ENCODE measurements at regions not wholly inside any gene's neighbourhood (a gene's known extent, or its start where the extent isn't known, plus 50 kb on each side); places are given as distances from the start of the nearest gene placed in this dataset.

DNA sequence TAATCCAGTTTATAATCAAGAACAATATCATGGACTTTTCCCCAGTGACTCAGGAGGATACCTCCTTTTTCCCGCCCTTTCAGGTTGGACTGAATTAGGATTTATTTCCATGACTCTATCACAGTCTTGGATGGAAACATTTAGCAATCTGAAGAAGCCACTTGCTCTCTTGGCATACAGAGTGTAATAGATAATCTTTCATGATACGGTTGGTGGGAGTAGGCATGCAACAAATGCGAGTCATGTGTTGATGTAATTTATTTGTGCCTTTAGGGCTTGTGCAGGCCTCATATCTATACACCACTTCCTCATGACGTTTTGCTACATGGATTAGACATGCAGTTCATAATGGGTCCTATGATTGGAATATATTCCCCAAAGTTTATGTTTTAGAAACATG lies 54.2 kb upstream of the MCTP2 start:
- H3K4me3 ChIP-seq = no peak overlapping the region
- no peak for TF ChIP-seq EZH2 (IDR thresholded peaks at IDR 0.05)
- TF ChIP-seq POLR2AphosphoS5 (IDR thresholded peaks at IDR 0.05; ENCODE audit: borderline replicate concordance, low read depth, low read length) = no peak
- no peak for TF ChIP-seq FOXP2 (optimal IDR thresholded peaks at IDR 0.05; ENCODE audit: control extremely low read depth, extremely low read length, insufficient read depth)
- H3K36me3 ChIP-seq (ENCODE audit: insufficient read depth, low read length) = no peaks in the 10 kb centered on the region
- H3K27ac ChIP-seq = no peak overlapping the region
- peak; percentile 44 for DNase-seq (ENCODE audit: low read depth, low spot score)
- H3K9me3 ChIP-seq (ENCODE audit: low read depth, low read length) = no peaks in the 10 kb centered on the region
- no peak overlapping the region for H3K9ac ChIP-seq (ENCODE audit: insufficient read length)

DNA sequence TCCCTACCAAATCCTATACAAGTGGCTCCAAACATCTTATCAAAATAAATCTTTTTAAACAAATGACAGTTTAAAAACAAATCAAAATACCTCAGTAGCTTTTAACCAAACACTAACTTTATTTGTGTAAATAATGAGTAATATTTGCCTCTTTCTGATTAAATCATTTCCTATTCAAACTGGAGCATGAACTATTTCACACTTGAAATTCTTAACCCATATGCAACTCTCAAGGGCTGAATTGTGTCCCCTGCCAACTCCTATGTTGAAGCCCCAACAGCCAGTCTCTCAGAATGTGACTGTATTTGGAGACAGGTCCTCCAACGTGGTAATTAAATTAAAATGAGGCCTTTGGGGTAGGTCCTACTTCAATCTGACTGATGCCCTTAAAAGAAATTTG lies 55.9 kb upstream of the MCTP2 start:
- no peak for DNase-seq (ENCODE audit: low read depth, low spot score)
- H3K9ac ChIP-seq (ENCODE audit: insufficient read length) = no peak overlapping the region
- H3K36me3 ChIP-seq (ENCODE audit: insufficient read depth, low read length) = no peaks in the 10 kb centered on the region
- TF ChIP-seq POLR2AphosphoS5 (IDR thresholded peaks at IDR 0.05; ENCODE audit: borderline replicate concordance, low read depth, low read length) = no peak
- no peak for TF ChIP-seq FOXP2 (optimal IDR thresholded peaks at IDR 0.05; ENCODE audit: control extremely low read depth, extremely low read length, insufficient read depth)
- TF ChIP-seq EZH2 (IDR thresholded peaks at IDR 0.05) = no peak
- H3K9me3 ChIP-seq (ENCODE audit: low read depth, low read length) = no peaks in the 10 kb centered on the region
- no peak overlapping the region for H3K27ac ChIP-seq
- H3K4me3 ChIP-seq = no peak overlapping the region

DNA sequence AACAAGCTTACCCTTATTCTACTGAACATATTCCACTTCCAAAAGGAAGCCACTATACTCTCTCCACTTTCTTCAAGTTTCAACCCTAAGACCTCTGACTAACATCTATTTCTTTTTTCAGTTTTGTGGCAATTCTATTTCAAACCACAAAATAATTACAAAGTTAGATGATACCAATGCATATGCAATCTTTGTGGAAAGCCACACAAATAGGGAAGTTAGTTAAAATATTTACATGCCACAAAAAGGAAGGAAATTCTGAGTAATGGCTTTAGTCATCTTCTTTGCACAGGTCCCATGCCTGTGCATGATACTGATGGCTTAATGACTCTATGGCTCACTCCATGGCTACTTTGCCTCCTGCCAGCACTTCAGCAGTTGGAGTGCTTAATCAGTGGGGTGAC lies 57.0 kb upstream of the MCTP2 start:
- no peak for DNase-seq (ENCODE audit: low read depth, low spot score)
- Histone ChIP-seq H3K27ac (no peak overlapping the region), H3K9me3 (ENCODE audit: low read depth, low read length) (no peaks in the 10 kb centered on the region), H3K9ac (ENCODE audit: insufficient read length) (no peak overlapping the region), H3K36me3 (ENCODE audit: insufficient read depth, low read length) (no peaks in the 10 kb centered on the region), H3K4me3 (no peak overlapping the region)
- TF ChIP-seq FOXP2 (optimal IDR thresholded peaks at IDR 0.05; ENCODE audit: control extremely low read depth, extremely low read length, insufficient read depth) (no peak), POLR2AphosphoS5 (IDR thresholded peaks at IDR 0.05; ENCODE audit: borderline replicate concordance, low read depth, low read length) (no peak), EZH2 (IDR thresholded peaks at IDR 0.05) (no peak)

DNA sequence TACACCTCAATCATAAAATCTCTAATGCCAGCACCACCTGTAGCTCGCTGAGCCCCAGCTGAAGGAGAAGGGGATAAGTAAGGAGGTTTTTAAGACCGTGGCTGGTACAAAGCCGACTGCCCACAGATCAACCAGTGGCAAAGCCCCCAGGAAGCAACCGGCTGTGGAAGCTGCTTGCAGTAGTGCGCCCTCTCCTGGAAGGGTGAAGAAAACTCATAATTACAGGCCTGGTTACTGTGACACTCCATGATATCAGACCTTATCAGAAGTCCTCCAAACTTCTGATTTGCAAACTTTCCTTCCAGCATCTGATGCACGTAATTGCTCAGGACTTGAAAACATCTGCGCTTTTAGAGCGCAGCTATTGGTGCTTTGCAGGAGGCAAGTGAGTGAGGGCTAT lies 63.1 kb upstream of the MCTP2 start:
- no peak overlapping the region for H3K9ac ChIP-seq (ENCODE audit: insufficient read length)
- TF ChIP-seq POLR2AphosphoS5 (IDR thresholded peaks at IDR 0.05; ENCODE audit: borderline replicate concordance, low read depth, low read length) (no peak), EZH2 (IDR thresholded peaks at IDR 0.05) (no peak), FOXP2 (optimal IDR thresholded peaks at IDR 0.05; ENCODE audit: control extremely low read depth, extremely low read length, insufficient read depth) (no peak)
- DNase-seq (ENCODE audit: low read depth, low spot score) = no peak

DNA sequence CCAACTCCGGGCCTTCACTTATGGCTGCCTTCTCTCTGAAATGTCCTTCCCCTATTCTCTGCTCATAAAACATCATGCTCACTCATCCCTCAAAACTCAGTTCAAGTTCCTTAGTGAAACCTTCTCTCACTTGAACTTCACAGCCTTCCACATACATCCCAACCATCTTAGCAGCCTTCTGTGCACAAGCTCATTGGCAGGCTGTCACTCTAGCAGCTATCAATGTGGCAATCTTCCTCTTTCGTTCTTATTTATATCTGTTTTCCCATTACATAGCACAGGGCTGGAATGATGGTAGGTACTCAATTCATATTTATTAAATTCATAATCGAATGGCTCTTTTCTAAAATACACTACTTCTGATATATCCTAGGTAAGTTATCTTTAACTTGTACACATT lies 66.4 kb upstream of the MCTP2 start:
- no peak overlapping the region for H3K27ac ChIP-seq
- H3K36me3 ChIP-seq (ENCODE audit: insufficient read depth, low read length) = no peaks in the 10 kb centered on the region
- no peak overlapping the region for H3K4me3 ChIP-seq
- H3K9ac ChIP-seq (ENCODE audit: insufficient read length) = no peak overlapping the region
- no peak for DNase-seq (ENCODE audit: low read depth, low spot score)
- TF ChIP-seq POLR2AphosphoS5 (IDR thresholded peaks at IDR 0.05; ENCODE audit: borderline replicate concordance, low read depth, low read length) (no peak), FOXP2 (optimal IDR thresholded peaks at IDR 0.05; ENCODE audit: control extremely low read depth, extremely low read length, insufficient read depth) (no peak), EZH2 (IDR thresholded peaks at IDR 0.05) (no peak)
- no peaks in the 10 kb centered on the region for H3K9me3 ChIP-seq (ENCODE audit: low read depth, low read length)

More for the DNA sequence above, 63.1 kb upstream of the MCTP2 start:
- Histone ChIP-seq H3K9me3 (ENCODE audit: low read depth, low read length) (no peaks in the 10 kb centered on the region), H3K27ac (no peak overlapping the region), H3K4me3 (no peak overlapping the region), H3K36me3 (ENCODE audit: insufficient read depth, low read length) (no peaks in the 10 kb centered on the region)

DNA sequence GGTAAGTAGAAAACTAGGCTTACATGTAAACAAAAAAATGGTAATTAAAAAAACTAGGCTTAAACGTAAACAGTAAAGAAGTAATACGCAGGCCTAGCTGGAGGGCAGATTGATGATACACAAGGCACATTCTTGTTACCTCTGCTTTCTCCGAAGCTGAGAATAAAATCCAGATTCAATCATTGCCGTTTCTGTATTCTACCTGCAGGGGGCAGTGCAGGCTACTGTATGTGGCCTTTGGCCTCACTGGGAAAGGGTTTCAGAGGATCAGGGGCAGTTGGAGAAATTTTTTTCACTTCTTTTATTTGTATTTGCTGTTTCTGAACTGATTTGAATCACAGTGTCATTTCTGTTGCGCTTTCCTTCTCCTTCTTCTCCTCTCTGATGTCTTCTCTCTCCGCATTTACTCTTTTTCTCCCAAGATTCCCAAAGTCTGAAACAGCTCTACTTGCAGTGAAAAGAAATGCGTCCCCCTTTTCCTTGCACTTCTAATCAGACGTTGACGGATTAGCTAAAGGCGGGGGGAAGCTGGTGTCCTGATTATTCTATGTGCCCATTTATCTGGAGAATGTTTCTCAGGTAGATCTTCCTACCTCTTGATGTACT lies 67.1 kb upstream of the MCTP2 start:
- Histone ChIP-seq H3K36me3 (ENCODE audit: insufficient read depth, low read length) (no peaks in the 10 kb centered on the region), H3K4me3 (no peak overlapping the region), H3K27ac (no peak overlapping the region), H3K9me3 (ENCODE audit: low read depth, low read length) (no peaks in the 10 kb centered on the region), H3K9ac (ENCODE audit: insufficient read length) (no peak overlapping the region)
- no peak for TF ChIP-seq FOXP2 (optimal IDR thresholded peaks at IDR 0.05; ENCODE audit: control extremely low read depth, extremely low read length, insufficient read depth)
- TF ChIP-seq POLR2AphosphoS5 (IDR thresholded peaks at IDR 0.05; ENCODE audit: borderline replicate concordance, low read depth, low read length) = no peak
- TF ChIP-seq EZH2 (IDR thresholded peaks at IDR 0.05) = no peak
- DNase-seq (ENCODE audit: low read depth, low spot score) = peak; percentile 47

DNA sequence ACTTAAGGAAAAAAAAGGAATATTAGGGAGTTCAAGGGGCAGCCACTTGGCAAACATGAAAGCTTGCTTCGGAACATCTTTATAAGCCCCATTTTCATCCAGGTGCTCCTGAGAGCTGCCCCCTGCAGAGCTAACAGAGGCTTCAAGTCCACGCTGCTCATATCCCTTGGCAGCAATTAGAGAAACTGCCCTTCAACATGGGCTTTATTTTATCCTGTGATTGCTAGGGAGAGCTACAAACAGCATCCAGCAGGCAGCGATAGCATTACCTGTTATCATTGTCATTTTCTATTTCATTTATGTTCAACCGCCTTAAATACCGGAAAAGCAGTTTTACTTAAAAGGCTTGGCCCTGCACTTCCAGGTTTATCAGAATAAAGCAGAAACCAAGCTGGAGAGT lies 68.4 kb upstream of the MCTP2 start:
- H3K4me3 ChIP-seq = no peak overlapping the region
- no peaks in the 10 kb centered on the region for H3K36me3 ChIP-seq (ENCODE audit: insufficient read depth, low read length)
- no peak overlapping the region for H3K27ac ChIP-seq
- no peaks in the 10 kb centered on the region for H3K9me3 ChIP-seq (ENCODE audit: low read depth, low read length)
- no peak for TF ChIP-seq EZH2 (IDR thresholded peaks at IDR 0.05)
- TF ChIP-seq POLR2AphosphoS5 (IDR thresholded peaks at IDR 0.05; ENCODE audit: borderline replicate concordance, low read depth, low read length) = no peak
- no peak for TF ChIP-seq FOXP2 (optimal IDR thresholded peaks at IDR 0.05; ENCODE audit: control extremely low read depth, extremely low read length, insufficient read depth)
- DNase-seq (ENCODE audit: low read depth, low spot score) = no peak
- H3K9ac ChIP-seq (ENCODE audit: insufficient read length) = no peak overlapping the region

DNA sequence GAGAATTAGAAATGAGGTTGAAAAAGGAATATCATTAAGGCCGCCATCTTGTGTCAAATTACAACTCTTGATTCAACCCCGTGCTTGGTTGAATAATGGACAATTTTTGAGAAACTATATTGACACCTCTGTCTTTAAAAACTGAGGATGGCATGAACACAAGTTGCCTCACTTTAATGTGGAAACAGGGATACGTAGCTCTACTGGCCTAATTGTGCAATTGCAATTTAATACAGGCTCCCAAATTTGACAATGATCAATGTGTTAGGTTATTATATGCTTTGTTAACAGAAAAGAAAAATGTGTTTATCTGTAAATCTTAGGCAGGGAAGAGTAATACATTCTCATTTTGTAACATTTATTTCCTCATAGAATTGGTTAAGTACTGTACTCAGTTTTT lies 77.1 kb upstream of the MCTP2 start:
- DNase-seq (ENCODE audit: low read depth, low spot score) = no peak
- no peaks in the 10 kb centered on the region for H3K36me3 ChIP-seq (ENCODE audit: insufficient read depth, low read length)
- no peak for TF ChIP-seq FOXP2 (optimal IDR thresholded peaks at IDR 0.05; ENCODE audit: control extremely low read depth, extremely low read length, insufficient read depth)
- no peak for TF ChIP-seq POLR2AphosphoS5 (IDR thresholded peaks at IDR 0.05; ENCODE audit: borderline replicate concordance, low read depth, low read length)
- no peak for TF ChIP-seq EZH2 (IDR thresholded peaks at IDR 0.05)

DNA sequence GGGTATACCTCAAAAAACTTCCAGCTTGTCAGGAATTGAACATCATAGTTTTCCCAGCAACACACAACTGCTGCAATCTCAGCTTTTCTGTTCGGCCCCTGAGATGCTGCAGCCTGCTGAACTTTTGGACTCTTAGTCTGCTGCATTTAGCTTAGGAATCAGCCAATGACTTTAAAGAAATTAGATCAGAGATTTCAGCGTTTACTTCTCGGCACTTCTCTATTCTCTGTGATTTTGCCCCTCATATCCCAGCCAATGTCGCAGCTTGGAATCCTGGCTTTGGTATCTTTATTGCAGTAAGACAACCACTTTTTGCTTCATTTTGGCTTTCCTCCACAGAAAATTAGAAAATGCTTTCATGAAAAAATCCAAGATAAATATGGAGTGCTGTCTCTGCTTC lies 86.3 kb upstream of the MCTP2 start:
- no peak for DNase-seq (ENCODE audit: low read depth, low spot score)
- TF ChIP-seq EZH2 (IDR thresholded peaks at IDR 0.05) = no peak
- Histone ChIP-seq H3K27ac (no peak overlapping the region), H3K36me3 (ENCODE audit: insufficient read depth, low read length) (no peaks in the 10 kb centered on the region), H3K4me3 (no peak overlapping the region), H3K9ac (ENCODE audit: insufficient read length) (no peak overlapping the region), H3K9me3 (ENCODE audit: low read depth, low read length) (peaks cover 6% of the 10 kb centered on the region; the same call in 1 of the 2 replicates)

More for the DNA sequence above, 77.1 kb upstream of the MCTP2 start:
- Histone ChIP-seq H3K4me3 (no peak overlapping the region), H3K9me3 (ENCODE audit: low read depth, low read length) (no peaks in the 10 kb centered on the region), H3K9ac (ENCODE audit: insufficient read length) (no peak overlapping the region), H3K27ac (no peak overlapping the region)

All from SK-N-MC (cell line).